H1 (cell line): ENCODE measurements at regions not wholly inside any gene's neighbourhood (a gene's known extent, or its start where the extent isn't known, plus 50 kb on each side); places are given as distances from the start of the nearest gene placed in this dataset.

Experiments used
- CTCF ChIA-PET: fragments of 300-600 bp; sonication (Branson Sonifier 250); formaldehyde crosslinking; loops from one replicate; lab custom pipeline; 2021; ENCODE audit not compliant: partially characterized antibody; lab: Charles Lee
- POLR2A ChIA-PET: fragments of 300-600 bp; sonication (Branson Sonifier 250); formaldehyde crosslinking; loops from one replicate; lab custom pipeline; 2021; ENCODE audit warnings: inconsistent platforms; ENCODE audit not compliant: partially characterized antibody; lab: Charles Lee
- DNase-seq, 2 experiments: peaks; one replicate each; pipeline versions ENCODE4 v3.0.0 to v3.0.0-alpha.2; 2010 to 2022; ENCODE audit warnings: low spot score in 2 of 2, low read depth in 1 of 2, mixed read lengths in 1 of 2
- FAIRE-seq: peaks from 2 replicates; lab custom pipeline; 2011; peaks lifted over from hg19 to GRCh38; lab: Jason Lieb, UNC
- H2AFZ ChIP-seq: 2 replicates; pipeline ENCODE4 v1.8.1; 2012; ENCODE audit warnings: low read length, inconsistent platforms
- H2AK5ac ChIP-seq: 2 replicates; pipeline ENCODE4 v1.6.1; 2013; ENCODE audit warnings: low read depth, low read length
- H2BK120ac ChIP-seq: replicated peaks from 2 replicates; pipeline ENCODE3; 2013; ENCODE audit warnings: low read depth, low read length, inconsistent platforms
- H2BK12ac ChIP-seq: 2 replicates; pipeline ENCODE4 v1.6.1; 2013; ENCODE audit warnings: low read depth, low read length
- H2BK15ac ChIP-seq: 2 replicates; pipeline ENCODE4 v1.6.1; 2013; ENCODE audit warnings: low read length
- H2BK20ac ChIP-seq: 2 replicates; pipeline ENCODE4 v1.6.1; 2013; ENCODE audit warnings: low read length
- H2BK5ac ChIP-seq: 2 replicates; pipeline ENCODE4 v1.6.1; 2013; ENCODE audit warnings: low read depth, low read length
- H3K14ac ChIP-seq: 2 replicates; pipeline ENCODE4 v1.6.1; 2013; ENCODE audit warnings: inconsistent platforms; ENCODE audit not compliant: insufficient read length
- H3K18ac ChIP-seq: 2 replicates; pipeline ENCODE4 v1.6.1; 2013; ENCODE audit warnings: low read length; ENCODE audit errors: extremely low read depth
- H3K23ac ChIP-seq: 2 replicates; pipeline ENCODE4 v1.6.1; 2013; ENCODE audit warnings: inconsistent platforms; ENCODE audit not compliant: insufficient read length
- H3K23me2 ChIP-seq: 2 replicates; pipeline ENCODE4 v1.6.1; 2013; ENCODE audit warnings: low read depth, low read length
- H3K27ac ChIP-seq: 2 replicates; pipeline ENCODE4 v1.6.1; 2011; ENCODE audit warnings: low read depth, low read length, inconsistent platforms
- H3K27me3 ChIP-seq, 4 experiments: replicated peaks in 1 of 4; 1 replicate in 1 of 4; 2 replicates in 3 of 4; pipeline versions ENCODE4 v1.6.1 to v1.8.1; 2011 to 2013; ENCODE audit warnings: low read length in 3 of 4, mild to moderate bottlenecking in 3 of 4, inconsistent platforms in 2 of 4, mixed read lengths in 2 of 4, moderate library complexity in 1 of 4; ENCODE audit not compliant: control insufficient read depth in 3 of 4, insufficient read depth in 3 of 4; ENCODE audit errors: extremely low read depth in 1 of 4
- H3K36me3 ChIP-seq, 4 experiments: 2 replicates each; pipeline versions ENCODE4 v1.6.1 to v1.8.1; 2011 to 2013; ENCODE audit warnings: mild to moderate bottlenecking in 4 of 4, low read length in 3 of 4, moderate library complexity in 2 of 4, control low read depth in 1 of 4, inconsistent platforms in 1 of 4; ENCODE audit not compliant: insufficient read depth in 4 of 4, control insufficient read depth in 2 of 4
- H3K4ac ChIP-seq: replicated peaks from 2 replicates; pipeline ENCODE3; 2013; ENCODE audit warnings: low read length, low read depth, mixed read lengths, inconsistent platforms; ENCODE audit not compliant: insufficient read length
- H3K4me1 ChIP-seq, 4 experiments: replicated peaks in 1 of 4; 1 replicate in 1 of 4; 2 replicates in 3 of 4; pipeline versions ENCODE4 v1.6.1 to v1.8.1; 2011 to 2013; ENCODE audit warnings: low read length in 3 of 4, inconsistent platforms in 2 of 4, mixed read lengths in 1 of 4; ENCODE audit not compliant: insufficient read depth in 4 of 4, control insufficient read depth in 3 of 4
- H3K4me2 ChIP-seq, 2 experiments: 2 replicates each; pipeline versions ENCODE4 v1.6.1 to v1.8.1; 2011 to 2013; ENCODE audit warnings: low read depth in 2 of 2, low read length in 2 of 2, control low read depth in 1 of 2, inconsistent platforms in 1 of 2, mild to moderate bottlenecking in 1 of 2; ENCODE audit not compliant: insufficient read depth in 1 of 2
- H3K4me3 ChIP-seq, 4 experiments: fragments of 200-600, 300-600 bp in 1 of 4; sonication (generic), shearing (Covaris generic), sonication (Bioruptor Twin) in 1 of 4; 2 replicates each; pipeline versions ENCODE4 v1.5.1 to v1.8.1; 2011 to 2016; ENCODE audit warnings: low read length in 4 of 4, low read depth in 3 of 4, control low read depth in 2 of 4, inconsistent platforms in 2 of 4, mild to moderate bottlenecking in 2 of 4, mixed read lengths in 1 of 4, moderate library complexity in 1 of 4; ENCODE audit not compliant: insufficient read depth in 2 of 4; ENCODE audit errors: extremely low read depth in 1 of 4
- H3K56ac ChIP-seq: replicated peaks from 2 replicates; pipeline ENCODE3; 2013; ENCODE audit warnings: low read depth, mild to moderate bottlenecking, mixed read lengths, low read length, inconsistent platforms; ENCODE audit not compliant: insufficient read length
- H3K79me1 ChIP-seq: 2 replicates; pipeline ENCODE4 v1.6.1; 2013; ENCODE audit warnings: low read depth, low read length, control low read depth
- H3K79me2 ChIP-seq, 2 experiments: 2 replicates each; pipeline versions ENCODE4 v1.6.1 to v1.8.1; 2012 to 2013; ENCODE audit warnings: low read length in 2 of 2, mild to moderate bottlenecking in 2 of 2, inconsistent platforms in 1 of 2; ENCODE audit not compliant: insufficient read depth in 2 of 2, control insufficient read depth in 1 of 2
- H3K9ac ChIP-seq, 4 experiments: replicated peaks in 1 of 4; 1 replicate in 1 of 4; 2 replicates in 3 of 4; pipeline versions ENCODE4 v1.6.1 to v1.8.1; 2011 to 2013; ENCODE audit warnings: low read depth in 3 of 4, low read length in 3 of 4, control low read depth in 2 of 4, mild to moderate bottlenecking in 2 of 4, moderate library complexity in 2 of 4, inconsistent platforms in 1 of 4; ENCODE audit errors: extremely low read depth in 1 of 4
- H3K9me3 ChIP-seq, 2 experiments: 2 replicates each; pipeline versions ENCODE4 v1.6.1 to v1.8.1; 2012 to 2013; ENCODE audit warnings: mild to moderate bottlenecking in 2 of 2, moderate library complexity in 2 of 2, control low read depth in 1 of 2, inconsistent platforms in 1 of 2, low read depth in 1 of 2, low read length in 1 of 2, mixed read lengths in 1 of 2; ENCODE audit not compliant: insufficient read depth in 2 of 2
- H4K20me1 ChIP-seq, 2 experiments: replicated peaks in 1 of 2; 2 replicates each; pipeline versions ENCODE3 to v1.8.1; 2011 to 2013; ENCODE audit warnings: inconsistent platforms in 2 of 2, low read length in 2 of 2, mild to moderate bottlenecking in 1 of 2; ENCODE audit not compliant: insufficient read depth in 2 of 2, control insufficient read depth in 1 of 2
- H4K5ac ChIP-seq: 2 replicates; pipeline ENCODE4 v1.6.1; 2013; ENCODE audit warnings: low read length, low read depth, mixed read lengths, inconsistent platforms; ENCODE audit not compliant: insufficient read length
- H4K8ac ChIP-seq: 2 replicates; pipeline ENCODE4 v1.8.0; 2013; ENCODE audit warnings: mild to moderate bottlenecking, moderate library complexity, low read length, inconsistent platforms; ENCODE audit not compliant: insufficient read depth; ENCODE audit errors: extremely low read depth
- H4K91ac ChIP-seq: replicated peaks from 2 replicates; pipeline ENCODE3; 2013; ENCODE audit warnings: low read length, mixed read lengths, inconsistent platforms; ENCODE audit not compliant: insufficient read length
- CEBPB ChIP-seq: IDR thresholded peaks from 2 replicates; pipeline ENCODE4 v1.6.1; 2012; ENCODE audit warnings: low read depth, low read length
- WGBS, 2 experiments: shearing (Covaris generic) in 1 of 2; methylation state at CpG; one replicate each; pipeline versions ENCODE4 v1.1.6 to v1.1.7; 2013 to 2015; ENCODE audit warnings: low lambda C conversion rate in 2 of 2, mixed read lengths in 2 of 2, inconsistent platforms in 1 of 2, low coverage in 1 of 2, missing lambda C conversion rate in 1 of 2; ENCODE audit not compliant: insufficient replicate concordance in 2 of 2, insufficient coverage in 1 of 2, insufficient read length in 1 of 2; ENCODE audit errors: extremely low coverage in 1 of 2, missing lambda C conversion rate in 1 of 2; 5-methylcytosine and 5-hydroxymethylcytosine counted together

GRCh38 chr1:238546118-238546517 lies 655.4 kb upstream of the ZP4 start:
- Histone ChIP-seq H2AK5ac (no peak overlapping the region), H3K18ac (no peak overlapping the region), H3K9ac (no peak overlapping the region), H2BK12ac (no peak overlapping the region), H3K36me3 (no peaks in the 10 kb centered on the region; a peak in 1 of 8 replicates), H3K14ac (no peak overlapping the region), H3K4ac (no peak overlapping the region), H3K4me2 (no peak overlapping the region), H3K4me3 (no peak overlapping the region), H3K27ac (no peak overlapping the region), H2BK15ac (no peak overlapping the region), H4K8ac (no peak overlapping the region), H3K4me1 (no peaks in the 10 kb centered on the region), H3K79me2 (no peaks in the 10 kb centered on the region), H2BK5ac (no peak overlapping the region), H4K91ac (no peak overlapping the region), H2BK120ac (no peak overlapping the region), H3K23me2 (no peaks in the 10 kb centered on the region), H3K23ac (no peak overlapping the region), H2AFZ (no peak overlapping the region), H3K56ac (no peak overlapping the region), H2BK20ac (no peak overlapping the region), H3K79me1 (no peaks in the 10 kb centered on the region), H3K27me3 (no peaks in the 10 kb centered on the region), H3K9me3 (peaks cover 0 to 14% of the 10 kb centered on the region in 2 experiments; a peak in 2 of 4 replicates), H4K20me1 (no peaks in the 10 kb centered on the region), H4K5ac (no peak overlapping the region)
- CTCF ChIA-PET = interaction anchor here (0.6 kb wide), 1 partner anchor 326 kb away, joined by 3 read pairs; no protein-coding TSS in a partner anchor
- WGBS, 2 experiments = 58% methylated on average over 2 of the region's 2 CpGs; no CpG with 5 or more reads in 1 of the 2 experiments
- TF ChIP-seq CEBPB = no peak
- POLR2A ChIA-PET = no interaction called here
- no peak for DNase-seq
- no peak for FAIRE-seq
